HEK293 (cell line): ENCODE measurements at regions not wholly inside any gene's neighbourhood (a gene's known extent, or its start where the extent isn't known, plus 50 kb on each side); places are given as distances from the start of the nearest gene placed in this dataset.

Source experiments
- GLIS1 ChIP-seq: fragments of 450-650 bp; formaldehyde crosslinking; IDR thresholded peaks from 2 replicates; pipeline ENCODE4 v1.5.1; 2016; ENCODE audit warnings: missing biosample characterization, missing genetic modification characterization
- PBX3 ChIP-seq: sonication (generic); formaldehyde crosslinking; IDR thresholded peaks from 2 replicates; pipeline ENCODE4 v1.8.1; 2022; ENCODE audit warnings: mild to moderate bottlenecking, moderate library complexity, missing genetic modification reagents
- REST ChIP-seq: fragments of 450-650 bp; formaldehyde crosslinking; IDR thresholded peaks from 2 replicates; pipeline ENCODE4 v1.5.1; 2016; ENCODE audit warnings: missing biosample characterization, missing genetic modification characterization
- TCF7L2 ChIP-seq: IDR thresholded peaks from 2 replicates; pipeline ENCODE4 v1.6.1; 2011; ENCODE audit warnings: low read depth, mild to moderate bottlenecking, inconsistent platforms, low read length, moderate library complexity, borderline replicate concordance
- ZBTB20 ChIP-seq: fragments of 450-650 bp; formaldehyde crosslinking; IDR thresholded peaks from 2 replicates; pipeline ENCODE4 v1.5.1; 2016; ENCODE audit warnings: missing biosample characterization, missing genetic modification characterization
- ZNF133 ChIP-seq: fragments of 450-650 bp; formaldehyde crosslinking; IDR thresholded peaks from 2 replicates; pipeline ENCODE4 v1.5.1; 2016; ENCODE audit warnings: missing biosample characterization, missing genetic modification characterization
- ZNF324 ChIP-seq: fragments of 450-650 bp; formaldehyde crosslinking; IDR thresholded peaks from 2 replicates; pipeline ENCODE4 v1.5.1; 2016; ENCODE audit warnings: missing biosample characterization, missing genetic modification characterization
- ZNF354C ChIP-seq: fragments of 450-650 bp; formaldehyde crosslinking; IDR thresholded peaks from 2 replicates; pipeline ENCODE4 v1.5.1; 2016; ENCODE audit warnings: missing biosample characterization, missing genetic modification characterization, low read depth, borderline replicate concordance
- ZNF521 ChIP-seq: fragments of 450-650 bp; formaldehyde crosslinking; IDR thresholded peaks from 2 replicates; pipeline ENCODE4 v1.5.1; 2017; ENCODE audit warnings: missing biosample characterization, mild to moderate bottlenecking, missing genetic modification characterization
- ZNF530 ChIP-seq: fragments of 450-650 bp; formaldehyde crosslinking; IDR thresholded peaks from 2 replicates; pipeline ENCODE4 v1.5.1; 2016; ENCODE audit warnings: low read depth, missing biosample characterization, missing genetic modification characterization
- ZNF548 ChIP-seq: fragments of 450-650 bp; formaldehyde crosslinking; IDR thresholded peaks from 2 replicates; pipeline ENCODE4 v1.5.1; 2016; ENCODE audit warnings: missing biosample characterization, missing genetic modification characterization
- ZNF629 ChIP-seq: fragments of 450-650 bp; formaldehyde crosslinking; IDR thresholded peaks from 2 replicates; pipeline ENCODE4 v1.5.1; 2017; ENCODE audit warnings: missing biosample characterization, missing genetic modification characterization
- TF ChIP-seq, protein P1 (sequence below): fragments of 450-650 bp; formaldehyde crosslinking; IDR thresholded peaks from 2 replicates; pipeline ENCODE4 v1.5.1; 2016; ENCODE audit warnings: missing biosample characterization, missing genetic modification characterization
- TF ChIP-seq, protein P2 (sequence below): fragments of 450-650 bp; formaldehyde crosslinking; IDR thresholded peaks from 2 replicates; pipeline ENCODE4 v1.5.1; 2016; ENCODE audit warnings: missing biosample characterization, missing genetic modification characterization

GRCh38 chr6:129911732-129912131 is 50.6 kb upstream of the TMEM244 start:
- TF ChIP-seq GLIS1 (tag by site-specific recombination) (no peak), ZNF354C (tag by site-specific recombination) (no peak), ZBTB20 (tag by site-specific recombination) (no peak), TCF7L2 (no peak), ZNF548 (tag by site-specific recombination) (no peak), ZNF629 (no peak), ZNF530 (tag by site-specific recombination) (no peak), REST (tag by site-specific recombination) (no peak), ZNF324 (no peak), ZNF133 (tag by site-specific recombination) (no peak), ZNF521 (no peak), PBX3 (no peak)
- TF ChIP-seq, protein P1, sequence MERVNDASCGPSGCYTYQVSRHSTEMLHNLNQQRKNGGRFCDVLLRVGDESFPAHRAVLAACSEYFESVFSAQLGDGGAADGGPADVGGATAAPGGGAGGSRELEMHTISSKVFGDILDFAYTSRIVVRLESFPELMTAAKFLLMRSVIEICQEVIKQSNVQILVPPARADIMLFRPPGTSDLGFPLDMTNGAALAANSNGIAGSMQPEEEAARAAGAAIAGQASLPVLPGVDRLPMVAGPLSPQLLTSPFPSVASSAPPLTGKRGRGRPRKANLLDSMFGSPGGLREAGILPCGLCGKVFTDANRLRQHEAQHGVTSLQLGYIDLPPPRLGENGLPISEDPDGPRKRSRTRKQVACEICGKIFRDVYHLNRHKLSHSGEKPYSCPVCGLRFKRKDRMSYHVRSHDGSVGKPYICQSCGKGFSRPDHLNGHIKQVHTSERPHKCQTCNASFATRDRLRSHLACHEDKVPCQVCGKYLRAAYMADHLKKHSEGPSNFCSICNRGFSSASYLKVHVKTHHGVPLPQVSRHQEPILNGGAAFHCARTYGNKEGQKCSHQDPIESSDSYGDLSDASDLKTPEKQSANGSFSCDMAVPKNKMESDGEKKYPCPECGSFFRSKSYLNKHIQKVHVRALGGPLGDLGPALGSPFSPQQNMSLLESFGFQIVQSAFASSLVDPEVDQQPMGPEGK (tag by site-specific recombination) = no peak
- TF ChIP-seq, protein P2, sequence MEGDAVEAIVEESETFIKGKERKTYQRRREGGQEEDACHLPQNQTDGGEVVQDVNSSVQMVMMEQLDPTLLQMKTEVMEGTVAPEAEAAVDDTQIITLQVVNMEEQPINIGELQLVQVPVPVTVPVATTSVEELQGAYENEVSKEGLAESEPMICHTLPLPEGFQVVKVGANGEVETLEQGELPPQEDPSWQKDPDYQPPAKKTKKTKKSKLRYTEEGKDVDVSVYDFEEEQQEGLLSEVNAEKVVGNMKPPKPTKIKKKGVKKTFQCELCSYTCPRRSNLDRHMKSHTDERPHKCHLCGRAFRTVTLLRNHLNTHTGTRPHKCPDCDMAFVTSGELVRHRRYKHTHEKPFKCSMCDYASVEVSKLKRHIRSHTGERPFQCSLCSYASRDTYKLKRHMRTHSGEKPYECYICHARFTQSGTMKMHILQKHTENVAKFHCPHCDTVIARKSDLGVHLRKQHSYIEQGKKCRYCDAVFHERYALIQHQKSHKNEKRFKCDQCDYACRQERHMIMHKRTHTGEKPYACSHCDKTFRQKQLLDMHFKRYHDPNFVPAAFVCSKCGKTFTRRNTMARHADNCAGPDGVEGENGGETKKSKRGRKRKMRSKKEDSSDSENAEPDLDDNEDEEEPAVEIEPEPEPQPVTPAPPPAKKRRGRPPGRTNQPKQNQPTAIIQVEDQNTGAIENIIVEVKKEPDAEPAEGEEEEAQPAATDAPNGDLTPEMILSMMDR = no peak
